ENCODE measurements at regions not wholly inside any gene's neighbourhood (a gene's known extent, or its start where the extent isn't known, plus 50 kb on each side); places are given as distances from the start of the nearest gene placed in this dataset.

GRCh38 chr15:39434163-39434562 lies 146.7 kb upstream of the THBS1 start:
- TF ChIP-seq POLR2AphosphoS5 (IDR thresholded peaks at IDR 0.05; ENCODE audit: insufficient read depth, low read depth, low read length): no peak
- TF ChIP-seq, protein P1, sequence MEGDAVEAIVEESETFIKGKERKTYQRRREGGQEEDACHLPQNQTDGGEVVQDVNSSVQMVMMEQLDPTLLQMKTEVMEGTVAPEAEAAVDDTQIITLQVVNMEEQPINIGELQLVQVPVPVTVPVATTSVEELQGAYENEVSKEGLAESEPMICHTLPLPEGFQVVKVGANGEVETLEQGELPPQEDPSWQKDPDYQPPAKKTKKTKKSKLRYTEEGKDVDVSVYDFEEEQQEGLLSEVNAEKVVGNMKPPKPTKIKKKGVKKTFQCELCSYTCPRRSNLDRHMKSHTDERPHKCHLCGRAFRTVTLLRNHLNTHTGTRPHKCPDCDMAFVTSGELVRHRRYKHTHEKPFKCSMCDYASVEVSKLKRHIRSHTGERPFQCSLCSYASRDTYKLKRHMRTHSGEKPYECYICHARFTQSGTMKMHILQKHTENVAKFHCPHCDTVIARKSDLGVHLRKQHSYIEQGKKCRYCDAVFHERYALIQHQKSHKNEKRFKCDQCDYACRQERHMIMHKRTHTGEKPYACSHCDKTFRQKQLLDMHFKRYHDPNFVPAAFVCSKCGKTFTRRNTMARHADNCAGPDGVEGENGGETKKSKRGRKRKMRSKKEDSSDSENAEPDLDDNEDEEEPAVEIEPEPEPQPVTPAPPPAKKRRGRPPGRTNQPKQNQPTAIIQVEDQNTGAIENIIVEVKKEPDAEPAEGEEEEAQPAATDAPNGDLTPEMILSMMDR (IDR thresholded peaks at IDR 0.05; ENCODE audit: extremely low read depth in 1 of 2, insufficient read depth in 1 of 2, low read depth in 1 of 2, low read length in 2 of 2): no peak
- TF ChIP-seq EZH2 (IDR thresholded peaks at IDR 0.05; ENCODE audit: borderline replicate concordance, low read depth, low read length, severe bottlenecking): no peak
- TF ChIP-seq, protein P2, sequence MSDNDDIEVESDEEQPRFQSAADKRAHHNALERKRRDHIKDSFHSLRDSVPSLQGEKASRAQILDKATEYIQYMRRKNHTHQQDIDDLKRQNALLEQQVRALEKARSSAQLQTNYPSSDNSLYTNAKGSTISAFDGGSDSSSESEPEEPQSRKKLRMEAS (IDR thresholded peaks at IDR 0.05; ENCODE audit: insufficient read depth, insufficient read length): no peak
- TF ChIP-seq POLR2A (IDR thresholded peaks at IDR 0.05; ENCODE audit: low read depth, low read length): no peak
- TF ChIP-seq MYC (IDR thresholded peaks at IDR 0.05; ENCODE audit: low read depth, low read length): no peak
- TF ChIP-seq FOS (IDR thresholded peaks at IDR 0.05; ENCODE audit: borderline replicate concordance, insufficient read depth, low read length): no peak
- TF ChIP-seq GATA2 (IDR thresholded peaks at IDR 0.05; ENCODE audit: insufficient read depth, insufficient read length, low read depth, low read length): no peak
- TF ChIP-seq JUN (IDR thresholded peaks at IDR 0.05; ENCODE audit: borderline replicate concordance, insufficient read depth, insufficient read length, low read depth): no peak

All from endothelial cell of umbilical vein (primary cell).